Stimulated activated CD4-positive, alpha-beta T cell treated with anti-CD3 and anti-CD28 coated beads, Interleukin-15, amount 100 ng/mL, for 1 hour (primary cell): ENCODE measurements at regions not wholly inside any gene's neighbourhood (a gene's known extent, or its start where the extent isn't known, plus 50 kb on each side); places are given as distances from the start of the nearest gene placed in this dataset.
"Not testable (repeated sequence)": the region's sequence is repeated elsewhere in the genome, so short reads cannot be mapped to it uniquely, and the experiment has no call there.

Source experiments
- DNase-seq, 2 donors: peaks; one replicate each; pipeline ENCODE4 v3.0.0-alpha.2; 2020; ENCODE audit warnings: low read depth in 1 of 2, low spot score in 1 of 2

DNA sequence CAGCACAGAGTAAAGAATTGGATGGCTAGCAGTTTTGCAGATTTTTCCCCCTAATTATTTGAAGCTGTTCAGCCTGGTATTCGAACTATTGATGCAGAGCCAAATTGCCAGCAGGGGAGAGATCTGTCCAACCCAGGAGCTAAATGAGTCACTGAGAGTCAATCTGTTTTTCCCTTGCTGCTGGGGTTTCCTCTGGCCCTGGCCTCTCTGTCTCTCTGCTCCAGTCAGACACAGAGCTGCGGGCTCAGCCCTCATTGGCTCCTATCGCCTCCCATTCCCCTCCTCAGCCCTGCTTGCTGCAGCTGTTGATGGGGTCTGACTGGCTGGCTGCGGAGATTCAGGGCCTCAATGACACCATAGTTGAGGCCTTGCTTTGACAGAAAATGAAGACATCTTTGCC, 284.9 kb upstream of the NOTCH2NLA start:
- not testable (repeated sequence) for DNase-seq

DNA sequence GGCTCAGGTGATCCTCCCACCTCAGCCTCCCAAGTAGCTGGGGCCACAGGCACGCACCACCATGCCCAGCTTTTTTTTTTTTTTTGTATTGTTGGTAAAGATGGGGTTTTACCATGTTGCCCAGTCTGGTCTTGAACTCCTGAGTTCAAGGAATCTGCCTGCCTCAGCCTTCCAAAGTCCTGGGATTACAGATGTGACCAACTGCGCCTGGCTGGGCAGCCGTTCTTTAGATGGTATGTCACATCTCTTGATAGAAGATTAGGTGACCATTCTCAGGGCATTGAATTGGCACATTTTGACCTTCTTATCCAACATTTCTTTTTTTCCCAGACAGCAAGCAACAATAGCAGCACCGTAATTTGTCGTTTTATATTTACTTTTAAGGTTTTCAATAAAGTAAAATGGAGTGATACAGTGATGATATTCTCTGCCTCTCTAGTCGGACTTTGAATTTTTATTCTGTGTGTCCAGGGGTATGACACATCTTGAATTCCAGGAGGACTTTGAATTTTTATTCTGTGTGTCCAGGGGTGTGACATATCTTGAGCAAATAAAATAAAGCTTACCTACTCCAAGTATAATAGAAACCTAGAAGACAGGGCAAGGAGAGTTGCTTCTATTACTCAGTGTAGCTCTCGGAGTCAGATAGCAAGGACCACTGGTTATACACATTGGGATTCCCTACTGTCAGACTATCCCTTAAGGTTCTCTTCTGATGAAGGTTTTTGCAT, 282.4 kb upstream of the NOTCH2NLA start:
- DNase-seq = not testable (repeated sequence)

DNA sequence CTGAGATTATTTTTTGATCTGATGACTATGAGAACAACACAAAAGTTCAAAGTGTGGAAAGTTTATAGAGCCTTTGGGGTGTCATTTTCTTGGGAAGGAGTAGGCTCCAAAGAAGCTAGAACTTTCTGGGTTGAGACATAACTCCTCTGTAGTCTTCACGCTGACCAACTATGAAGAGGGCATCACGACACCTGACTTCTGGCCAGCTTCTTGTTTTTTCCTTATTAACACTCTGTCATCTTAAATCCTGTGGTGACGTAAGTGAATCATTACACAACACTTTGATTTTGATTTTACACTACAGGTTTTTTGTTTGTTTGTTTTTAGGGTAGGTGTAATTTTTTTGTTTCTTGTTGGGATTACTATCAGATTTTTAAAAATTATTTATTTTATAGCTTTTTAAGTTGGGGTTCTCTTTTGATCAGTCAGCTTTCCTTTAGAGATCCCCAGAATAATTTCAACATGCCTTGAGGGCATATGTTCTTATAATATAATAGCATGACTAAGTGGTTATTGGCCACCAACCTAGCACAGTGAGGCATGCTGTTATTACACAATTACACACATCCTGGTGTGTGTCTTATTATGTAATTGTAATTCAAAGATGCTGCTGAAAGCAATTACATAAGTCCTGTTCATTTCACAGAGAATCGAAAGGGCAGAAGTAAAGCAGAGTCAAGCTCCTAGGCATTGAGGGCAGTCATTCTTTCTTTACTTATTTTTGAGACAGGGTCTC, 281.6 kb upstream of the NOTCH2NLA start:
- not testable (repeated sequence) for DNase-seq

DNA sequence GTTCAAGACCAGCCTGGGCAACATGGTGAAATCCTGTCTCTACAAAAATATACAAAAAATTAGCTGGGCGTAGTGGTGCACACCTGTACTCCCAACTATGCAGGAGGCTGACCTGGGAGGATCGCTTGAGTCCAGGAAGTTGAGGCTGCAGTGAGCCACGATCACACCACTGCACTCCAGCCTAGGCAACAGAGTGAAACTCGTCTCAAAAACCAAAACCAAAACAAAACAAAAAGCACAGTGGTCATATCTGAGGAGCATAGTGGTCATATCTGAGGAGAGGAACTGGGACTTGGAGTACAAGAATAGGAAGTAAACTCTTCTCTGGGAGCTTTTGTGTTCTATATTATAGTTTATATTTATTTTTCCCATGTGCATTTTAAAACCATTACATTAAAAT, 275.3 kb upstream of the NOTCH2NLA start:
- DNase-seq = not testable (repeated sequence)

DNA sequence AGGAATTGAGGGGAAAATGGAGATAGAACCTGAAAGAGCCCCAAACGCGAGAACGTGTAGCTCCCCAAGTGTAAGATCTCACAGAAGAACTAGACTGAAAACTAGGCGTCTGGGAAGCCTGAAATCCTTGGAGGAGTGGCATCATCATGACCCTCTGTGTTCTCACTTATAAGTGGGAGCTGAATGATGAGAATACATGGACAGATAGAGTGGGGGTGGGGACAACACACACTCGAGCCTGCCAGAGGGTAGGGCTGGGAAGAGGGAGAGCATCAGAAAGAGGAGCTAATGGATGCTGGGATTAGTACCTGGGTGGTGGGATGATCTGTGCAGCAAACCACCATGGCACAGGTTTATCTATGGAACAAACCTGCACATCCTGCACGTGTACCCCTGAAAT, 258.7 kb upstream of the NOTCH2NLA start:
- DNase-seq = not testable (repeated sequence)

DNA sequence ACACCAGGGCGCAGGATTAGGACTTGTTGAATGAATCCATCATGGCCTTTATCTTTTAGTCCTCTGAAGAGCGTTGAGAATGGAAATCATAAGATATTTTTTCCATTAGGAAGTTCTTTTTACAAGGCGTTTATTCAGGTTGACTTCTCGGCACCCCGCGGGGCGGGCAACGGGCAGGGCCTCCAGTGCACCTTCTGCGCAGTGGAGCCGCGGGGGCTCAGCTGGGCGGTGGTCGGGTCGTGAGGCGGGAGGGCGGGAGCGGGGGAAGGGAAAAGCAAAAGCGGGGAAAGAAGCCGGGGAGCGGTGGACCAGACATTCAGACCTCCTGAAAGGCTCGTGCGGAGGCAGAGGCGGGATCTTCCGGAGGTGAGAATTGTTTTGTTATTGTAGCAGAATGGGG, 258.3 kb upstream of the NOTCH2NLA start:
- not testable (repeated sequence) for DNase-seq

DNA sequence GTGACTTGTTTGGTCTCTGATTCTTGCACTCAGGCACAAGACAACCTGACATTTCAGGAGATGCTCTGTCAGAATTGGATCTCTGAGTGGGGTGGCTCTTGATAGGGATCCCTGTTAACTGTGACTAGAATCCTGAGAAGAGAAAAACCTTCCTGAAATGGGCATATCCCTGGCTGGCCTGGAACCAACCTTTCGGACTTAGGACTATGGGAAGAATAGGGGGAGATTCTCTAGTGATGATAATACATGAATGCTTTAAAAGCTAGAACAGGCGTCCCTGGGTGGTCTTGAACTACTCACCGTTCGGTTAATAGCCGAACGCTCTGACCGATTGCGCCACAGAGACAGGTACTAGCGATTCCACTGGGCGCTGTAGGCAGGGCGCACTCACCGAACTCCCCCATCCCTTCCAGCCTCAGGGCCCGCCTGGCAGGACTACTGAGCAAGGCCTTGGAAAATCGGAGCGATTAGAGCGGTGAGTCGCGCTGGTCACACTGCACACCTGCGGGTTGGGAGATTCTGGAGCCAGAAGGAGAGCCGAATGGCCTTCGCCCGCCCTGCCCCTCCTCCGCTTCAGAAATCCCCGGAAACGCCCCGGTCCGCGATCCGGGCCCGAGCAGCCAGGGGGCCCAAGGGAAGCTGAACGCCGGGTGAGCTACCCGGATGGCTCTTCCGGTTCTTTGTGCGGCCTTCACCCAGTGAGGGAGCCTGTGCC, 257.6 kb upstream of the NOTCH2NLA start:
- DNase-seq = not testable (repeated sequence)

DNA sequence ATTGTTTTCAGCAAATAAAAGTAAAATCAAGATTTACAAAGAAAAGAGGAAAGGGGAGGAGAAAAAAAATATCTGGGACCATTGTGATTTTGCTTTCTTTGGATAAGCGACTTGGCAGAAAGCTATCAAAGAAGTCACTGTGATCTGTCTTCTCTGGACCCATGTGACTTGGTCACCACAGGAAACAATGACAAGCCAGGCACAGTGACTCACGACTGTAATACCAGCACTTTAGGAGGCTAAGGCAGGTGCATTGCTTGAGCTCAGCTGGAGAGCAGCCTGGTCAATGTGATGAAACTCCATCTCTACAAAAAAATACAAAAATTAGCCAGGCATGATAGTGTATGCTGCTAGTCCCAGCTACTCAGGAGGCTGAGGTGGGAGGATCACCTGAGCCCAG, 255.4 kb upstream of the NOTCH2NLA start:
- DNase-seq = not testable (repeated sequence)

DNA sequence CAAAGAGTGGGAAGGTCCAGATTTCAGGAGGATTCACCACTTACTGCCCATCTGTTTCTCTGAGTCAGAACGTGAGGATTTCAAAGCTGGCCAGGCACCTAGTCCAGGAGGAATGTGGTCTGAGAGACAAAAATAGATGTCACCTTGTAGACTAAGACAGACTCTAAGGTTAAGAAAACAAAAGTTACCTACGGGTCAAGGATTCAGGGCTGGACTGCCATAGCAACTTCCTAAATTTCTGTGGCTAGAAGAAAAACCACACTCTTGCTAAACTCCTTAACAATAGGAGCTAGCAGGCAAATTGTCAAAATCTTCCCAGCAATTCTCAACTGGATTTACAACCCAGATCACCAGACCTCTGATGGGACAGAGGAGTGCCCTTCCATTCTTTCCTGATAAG, 250.4 kb upstream of the NOTCH2NLA start:
- DNase-seq = not testable (repeated sequence)

DNA sequence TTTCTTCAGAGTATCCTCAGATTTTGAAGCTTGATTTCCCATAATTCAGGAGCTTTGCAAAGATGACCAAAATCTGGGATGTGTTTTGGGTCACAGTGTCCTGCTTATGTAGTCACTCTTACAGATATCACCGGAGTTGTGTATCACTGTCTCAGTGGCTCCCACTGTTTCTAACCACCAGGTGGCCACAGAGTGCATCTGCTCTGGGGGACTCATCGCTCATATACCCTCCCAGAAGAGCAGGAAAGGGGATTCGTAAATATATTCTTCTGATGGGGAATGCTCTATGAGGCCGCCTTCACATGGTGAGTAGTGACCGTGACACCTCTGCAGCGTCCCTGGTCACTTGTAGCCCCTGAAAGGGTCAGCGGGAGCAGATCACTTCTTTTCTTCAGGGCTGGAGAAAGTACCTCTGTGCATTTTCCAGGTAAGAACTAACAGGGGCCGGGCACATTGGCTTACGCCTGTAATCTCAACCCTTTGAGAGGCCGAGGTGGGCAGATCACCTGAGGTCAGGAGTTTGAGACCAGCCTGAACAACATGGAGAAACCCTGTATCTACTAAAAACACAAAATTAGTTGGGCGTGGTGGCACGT, 249.4 kb upstream of the NOTCH2NLA start:
- peak; percentile 4 to 8 for DNase-seq

DNA sequence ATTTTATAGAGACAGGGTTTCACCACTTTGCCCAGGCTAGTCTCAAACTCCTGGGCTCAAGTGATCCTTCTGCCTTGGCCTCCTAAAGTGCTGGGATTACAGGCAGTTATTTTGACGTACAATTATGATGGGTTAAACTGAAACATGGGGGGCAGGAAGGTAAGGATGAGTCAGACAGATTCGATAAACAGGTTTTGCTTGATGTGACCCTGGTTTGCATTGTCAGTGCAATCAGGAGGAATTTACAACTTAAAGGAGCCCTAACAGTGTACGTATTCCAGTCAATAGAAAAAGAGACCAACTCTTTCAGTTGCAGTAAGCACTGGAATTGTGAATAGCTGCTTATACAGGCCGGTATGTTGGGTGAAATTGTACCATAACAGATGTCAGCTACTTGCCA, 246.3 kb upstream of the NOTCH2NLA start:
- not testable (repeated sequence) for DNase-seq

DNA sequence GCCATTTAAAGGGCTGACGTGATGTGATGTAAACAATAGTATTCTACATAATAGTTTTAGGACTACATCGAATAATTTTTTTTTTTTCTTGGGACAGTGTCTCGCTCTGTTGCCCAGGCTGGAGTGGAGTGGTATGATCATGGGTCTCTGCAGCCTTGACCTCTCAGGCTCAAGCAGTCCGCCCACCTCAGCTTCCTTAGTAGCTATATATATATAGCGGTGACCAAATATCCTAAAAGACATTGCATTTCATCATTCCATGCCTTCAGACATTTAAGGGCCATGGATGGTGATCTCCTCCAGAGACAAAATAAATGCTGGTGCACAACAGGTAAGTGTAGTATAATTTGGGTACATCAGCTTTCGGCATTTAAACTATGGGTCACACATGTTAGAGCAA, 245.4 kb upstream of the NOTCH2NLA start:
- DNase-seq = not testable (repeated sequence)

DNA sequence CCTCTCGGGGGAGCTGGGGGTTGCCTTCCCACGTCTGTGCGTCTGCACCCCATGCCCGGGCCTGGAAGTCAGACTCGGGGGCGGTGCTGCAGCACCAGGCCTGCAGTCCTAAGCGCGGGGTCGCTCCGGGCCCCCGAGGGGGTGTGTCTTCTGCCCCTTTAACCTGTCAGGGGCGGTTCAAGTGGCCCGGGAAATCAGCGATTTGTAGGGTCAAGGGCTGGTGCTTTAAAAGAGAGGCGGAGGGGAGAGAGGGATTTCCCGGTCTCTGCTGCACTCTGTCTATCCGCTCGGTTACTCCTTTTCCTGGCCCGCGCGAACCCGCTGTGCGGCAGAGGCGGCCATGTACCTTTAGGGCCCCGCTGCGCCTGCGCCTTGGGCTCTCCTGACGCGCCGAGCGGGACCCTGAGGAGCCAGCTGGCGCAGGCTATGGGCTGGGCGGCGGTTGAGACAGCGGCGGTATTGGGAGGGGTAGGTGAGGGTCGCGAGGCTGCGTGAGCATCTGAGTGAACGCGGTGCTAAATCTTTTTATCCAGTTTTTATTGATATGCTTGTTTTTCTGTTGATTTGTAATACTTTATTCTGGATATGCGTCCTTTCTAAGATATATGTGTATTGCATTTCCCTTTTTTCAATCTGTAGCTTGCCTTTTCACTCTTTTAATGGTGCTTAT, 243.5 kb upstream of the NOTCH2NLA start:
- DNase-seq = peak; percentile 51 to 67

DNA sequence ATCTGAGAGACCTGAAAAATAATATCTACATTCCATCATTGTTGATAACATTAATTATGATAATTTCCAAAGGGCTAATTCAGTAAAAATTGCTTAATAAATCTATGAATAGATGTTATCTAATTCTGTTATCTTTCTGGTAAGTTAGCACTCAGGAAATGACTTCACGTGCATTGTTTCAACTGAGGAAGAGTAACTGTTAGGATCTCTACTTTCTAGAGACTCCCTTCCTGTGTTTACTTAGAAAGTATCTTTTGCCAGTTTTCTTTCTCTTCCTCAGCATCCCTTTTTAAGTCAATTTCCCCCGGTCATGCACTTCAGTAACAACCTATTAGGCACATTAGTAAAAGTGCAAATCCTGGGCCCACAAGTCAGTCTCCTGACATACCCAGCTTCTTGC, 231.1 kb upstream of the NOTCH2NLA start:
- not testable (repeated sequence) for DNase-seq

DNA sequence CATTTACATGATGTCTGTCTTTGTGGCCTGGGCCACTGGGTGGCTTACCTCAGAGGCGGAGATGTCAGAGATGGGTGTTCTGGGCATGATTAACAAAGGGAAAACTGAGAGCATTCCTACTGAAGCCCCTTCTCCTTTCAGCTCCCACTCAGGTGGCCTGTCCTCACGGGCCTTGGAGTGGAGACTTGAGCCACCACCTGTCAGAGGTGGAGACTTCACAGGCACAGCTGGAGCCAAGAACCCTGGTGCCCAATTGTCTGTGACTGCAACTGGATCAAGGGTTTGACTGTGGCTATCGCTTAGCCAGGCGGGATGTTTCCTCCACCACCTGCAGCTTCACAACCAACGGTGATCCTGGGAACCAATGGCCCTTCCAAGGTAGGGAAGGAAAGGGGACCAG, 230.5 kb upstream of the NOTCH2NLA start:
- DNase-seq = not testable (repeated sequence)

DNA sequence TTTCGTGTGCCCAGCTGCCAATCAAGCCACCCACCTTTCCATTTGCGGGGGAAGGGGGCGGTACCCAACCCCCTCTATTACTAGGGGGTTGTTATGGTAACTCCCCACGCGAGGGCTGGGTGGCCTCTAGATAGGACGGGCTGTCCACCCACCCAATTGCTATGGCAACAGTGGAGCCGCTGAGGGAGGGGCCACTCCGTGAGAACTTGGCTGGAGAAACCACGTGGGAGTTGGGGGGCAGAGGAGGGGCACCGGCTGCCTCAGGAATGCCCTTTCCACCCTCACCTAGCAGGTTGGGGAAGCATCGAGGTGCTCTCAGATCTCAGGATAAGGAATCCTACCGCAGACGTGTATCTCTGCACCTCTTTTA, 220.0 kb upstream of the NOTCH2NLA start:
- DNase-seq = not testable (repeated sequence)

DNA sequence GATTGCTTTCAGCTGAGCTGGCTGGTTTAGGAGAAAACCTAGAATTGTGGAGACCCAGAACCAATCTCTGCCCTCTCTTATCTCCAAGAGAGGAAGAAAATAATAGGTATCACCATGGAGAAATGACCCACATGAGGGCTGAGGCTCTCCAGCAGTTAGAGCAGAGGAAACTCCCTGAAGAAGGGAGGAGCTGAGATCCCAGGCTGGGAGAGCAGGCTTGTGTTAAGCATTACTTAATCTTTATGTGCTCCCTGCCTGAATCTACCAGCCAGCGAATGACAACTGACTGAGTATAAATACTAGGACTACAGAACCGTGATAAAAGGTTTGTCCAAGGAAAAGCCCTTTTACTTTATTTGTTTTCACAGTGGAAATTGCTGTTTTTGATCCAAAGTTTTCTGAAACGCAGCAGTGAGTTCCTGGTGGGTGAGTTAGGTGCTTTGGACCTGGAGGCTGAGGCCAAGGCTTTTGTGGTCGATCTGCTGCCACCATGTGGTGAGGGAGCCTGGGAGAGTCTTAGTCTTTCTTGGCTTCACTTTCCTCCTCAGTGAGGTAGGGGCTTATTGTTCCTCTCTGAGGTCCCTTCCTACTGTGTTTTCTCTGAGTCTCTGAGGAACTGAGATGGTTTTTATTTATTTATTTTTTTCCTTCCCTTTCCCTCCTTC, 219.5 kb upstream of the NOTCH2NLA start:
- DNase-seq = peak; percentile 36 to 37

DNA sequence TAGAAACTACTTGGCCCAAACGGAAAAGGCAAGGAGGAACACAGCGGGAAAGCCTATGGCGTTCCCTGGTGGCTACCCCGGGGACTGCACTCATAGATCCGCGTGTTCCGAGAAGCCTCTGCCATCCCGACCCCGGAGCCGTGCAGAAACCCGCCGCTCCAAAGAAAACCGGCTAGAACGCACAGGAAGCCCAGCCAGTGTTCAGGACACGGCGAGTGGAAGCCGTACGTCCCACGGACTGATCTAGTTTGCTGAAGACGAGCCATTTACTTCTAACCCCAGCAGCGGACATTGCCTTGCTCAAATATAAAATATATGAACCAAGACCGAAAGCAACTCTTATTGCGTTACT, 215.0 kb upstream of the NOTCH2NLA start:
- DNase-seq = peak; percentile 4 to 9

DNA sequence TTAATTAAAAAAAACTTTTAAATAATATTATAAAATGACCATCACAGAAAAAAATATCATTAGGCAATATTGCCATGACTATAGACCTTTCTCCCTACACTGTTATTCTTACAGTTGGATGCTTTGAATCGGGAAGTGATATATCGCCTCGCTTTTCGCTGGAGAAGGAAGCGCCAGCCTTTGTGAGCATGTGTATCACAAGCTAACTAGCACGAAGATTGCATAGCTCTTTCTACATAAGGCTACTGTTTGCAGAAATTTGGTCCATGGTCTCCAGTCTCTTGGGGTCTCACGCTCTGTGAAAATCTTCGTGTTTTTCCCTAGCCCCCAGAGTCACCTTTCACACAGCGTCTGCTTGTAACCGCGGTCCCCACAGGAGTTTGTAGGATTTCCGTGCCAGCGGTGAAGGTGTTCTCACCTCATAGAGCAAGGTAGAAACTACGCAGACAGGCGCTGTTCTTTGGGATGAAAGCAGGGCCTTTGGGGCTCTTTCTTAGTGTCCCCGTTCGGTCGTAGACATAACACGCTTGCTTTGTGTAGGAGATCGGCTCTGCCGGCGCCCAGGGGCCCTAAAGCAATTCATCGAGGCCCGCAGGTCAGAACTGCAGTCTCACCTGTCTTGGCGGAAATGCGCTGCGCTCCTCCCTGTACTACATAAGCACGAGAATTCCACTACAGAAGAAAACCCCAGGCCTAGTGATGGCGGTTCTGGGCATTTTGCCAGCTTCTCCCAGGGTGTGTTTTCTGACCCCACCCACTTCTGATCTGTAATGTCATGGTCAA, 214.5 kb upstream of the NOTCH2NLA start:
- DNase-seq = not testable (repeated sequence)

DNA sequence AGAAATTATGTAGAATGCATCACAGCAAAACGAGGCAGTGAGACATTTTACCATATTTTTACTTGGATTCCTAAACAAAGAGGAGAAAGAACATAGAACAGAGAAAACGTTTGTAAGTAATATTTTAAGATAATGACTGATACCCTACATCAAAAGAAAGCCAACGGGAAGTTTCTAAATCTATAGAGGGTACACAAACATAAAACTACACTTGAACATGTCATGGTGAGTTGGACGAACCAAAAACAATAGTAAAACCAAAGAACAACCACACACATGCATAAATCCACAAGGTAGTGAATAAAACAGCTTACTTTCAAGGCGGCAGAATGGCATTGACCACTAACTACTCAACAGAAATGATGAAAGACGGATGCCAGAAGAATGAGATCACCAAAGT, 209.7 kb upstream of the NOTCH2NLA start:
- DNase-seq = not testable (repeated sequence)
